Naive B cell (primary cell): ENCODE measurements at regions not wholly inside any gene's neighbourhood (a gene's known extent, or its start where the extent isn't known, plus 50 kb on each side); places are given as distances from the start of the nearest gene placed in this dataset.
"Not testable (repeated sequence)": the region's sequence is repeated elsewhere in the genome, so short reads cannot be mapped to it uniquely, and the experiment has no call there.

ENCODE experiments used
- ATAC-seq, 2 donors: fragments of 150-1000 bp; cut with Tn5 transposase; 2 replicates each; pipeline ENCODE4 v1.10.0; 2021; ENCODE audit warnings: low read depth in 2 of 2, mild to moderate bottlenecking in 2 of 2, moderate library complexity in 2 of 2
- DNase-seq: peaks from one replicate; pipeline ENCODE4 v3.0.0; 2022
- H3K27ac Mint-ChIP-seq, 6 donors: one replicate each; pipeline ENCODE4 v1.8.0; 2020 to 2022; ENCODE audit warnings: mild to moderate bottlenecking in 6 of 6, mixed read lengths in 6 of 6, moderate library complexity in 5 of 6, inconsistent platforms in 2 of 6
- H3K27me3 Mint-ChIP-seq, 3 donors: one replicate each; pipeline ENCODE4 v1.8.0; 2021 to 2022; ENCODE audit warnings: mixed read lengths in 3 of 3, mild to moderate bottlenecking in 1 of 3
- H3K36me3 Mint-ChIP-seq, 2 donors: one replicate each; pipeline ENCODE4 v1.8.0; 2020 to 2022; ENCODE audit warnings: mixed read lengths in 2 of 2, inconsistent platforms in 1 of 2, mild to moderate bottlenecking in 1 of 2
- H3K4me1 Mint-ChIP-seq, 3 donors: one replicate each; pipeline ENCODE4 v1.8.0; 2020 to 2022; ENCODE audit warnings: mixed read lengths in 3 of 3, inconsistent platforms in 1 of 3, mild to moderate bottlenecking in 1 of 3, moderate library complexity in 1 of 3
- H3K4me3 Mint-ChIP-seq, 8 donors: one replicate each; pipeline ENCODE4 v1.8.0; 2020 to 2022; ENCODE audit warnings: mild to moderate bottlenecking in 8 of 8, mixed read lengths in 8 of 8, moderate library complexity in 8 of 8, inconsistent platforms in 2 of 8
- H3K9me3 Mint-ChIP-seq, 7 donors: one replicate each; pipeline ENCODE4 v1.8.0; 2020 to 2022; ENCODE audit warnings: mixed read lengths in 7 of 7, mild to moderate bottlenecking in 5 of 7, inconsistent platforms in 2 of 7, moderate library complexity in 1 of 7

- DNase-seq = no peak
- Mint-ChIP-seq H3K36me3 (no peaks in the 10 kb centered on the region), H3K9me3 (peaks cover 0 to 2% (median 0%) of the 10 kb centered on the region in 7 donors), H3K27ac (no peak overlapping the region), H3K27me3 (peaks cover 9 to 12% (median 11%) of the 10 kb centered on the region in 3 donors), H3K4me1 (no peaks in the 10 kb centered on the region), H3K4me3 (no peak overlapping the region)
- ATAC-seq = no peak
Measured at GRCh38 chr3:137148406-137148805, 190.6 kb downstream of the IL20RB start.

- Mint-ChIP-seq H3K4me1 (no peaks in the 10 kb centered on the region), H3K4me3 (no peak overlapping the region), H3K27me3 (peaks cover 9 to 12% (median 11%) of the 10 kb centered on the region in 3 donors), H3K36me3 (no peaks in the 10 kb centered on the region), H3K27ac (peak overlapping the region in 1 of 6 donors; percentile 16), H3K9me3 (peaks cover 0 to 2% (median 0%) of the 10 kb centered on the region in 7 donors)
- ATAC-seq (no peak), DNase-seq (no peak)
Measured at GRCh38 chr3:137148917-137149316, 191.1 kb downstream of the IL20RB start.

DNA sequence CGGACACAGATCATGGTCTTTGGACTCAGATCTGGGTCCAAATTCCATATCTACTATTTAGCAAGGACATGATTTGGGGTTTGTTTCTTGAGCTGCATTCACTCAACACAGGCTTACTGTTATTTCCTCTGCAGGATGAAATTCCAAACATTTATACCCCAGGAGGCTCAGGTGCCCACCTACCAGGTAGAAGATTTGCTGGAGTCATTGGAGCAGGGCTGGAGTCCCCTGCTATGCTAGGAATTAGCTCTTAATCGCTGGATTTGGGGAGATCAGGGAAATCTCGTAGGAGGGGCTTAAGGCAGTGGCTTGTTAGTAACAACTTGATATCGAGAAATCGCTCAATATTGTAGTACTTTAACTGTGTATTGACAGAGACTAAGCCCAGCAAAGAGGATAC, 193.0 kb downstream of the IL20RB start:
- Mint-ChIP-seq H3K4me3 (no peak overlapping the region), H3K9me3 (peaks cover 0 to 2% (median 0%) of the 10 kb centered on the region in 7 donors), H3K36me3 (no peaks in the 10 kb centered on the region), H3K4me1 (no peaks in the 10 kb centered on the region), H3K27ac (no peak overlapping the region), H3K27me3 (peaks cover 8 to 11% (median 9%) of the 10 kb centered on the region in 3 donors)
- no peak for DNase-seq
- ATAC-seq = no peak

- peaks cover 8 to 17% (median 11%) of the 10 kb centered on the region in 3 donors for H3K27me3 Mint-ChIP-seq
- not testable (repeated sequence) for H3K9me3 Mint-ChIP-seq, ATAC-seq, H3K4me3 Mint-ChIP-seq, H3K27ac Mint-ChIP-seq, H3K36me3 Mint-ChIP-seq, H3K4me1 Mint-ChIP-seq, DNase-seq
Measured at GRCh38 chr3:137153046-137153445, 195.3 kb downstream of the IL20RB start.

- H3K27me3 Mint-ChIP-seq = peaks cover 10 to 34% (median 16%) of the 10 kb centered on the region in 3 donors
- no peaks in the 10 kb centered on the region for H3K4me1 Mint-ChIP-seq
- H3K9me3 Mint-ChIP-seq = peaks cover 0 to 2% (median 0%) of the 10 kb centered on the region in 7 donors
- no peaks in the 10 kb centered on the region for H3K36me3 Mint-ChIP-seq
- peak overlapping the region in 1 of 6 donors; percentile 11 for H3K27ac Mint-ChIP-seq
- H3K4me3 Mint-ChIP-seq = no peak overlapping the region
- ATAC-seq = no peak
- no peak for DNase-seq
Measured at GRCh38 chr3:137163241-137163871, 205.6 kb downstream of the IL20RB start.

- Mint-ChIP-seq H3K4me1 (no peaks in the 10 kb centered on the region), H3K4me3 (no peak overlapping the region), H3K27me3 (peaks cover 10 to 34% (median 16%) of the 10 kb centered on the region in 3 donors), H3K9me3 (no peaks in the 10 kb centered on the region), H3K27ac (no peak overlapping the region), H3K36me3 (no peaks in the 10 kb centered on the region)
- DNase-seq = no peak
- ATAC-seq = no peak
Measured at GRCh38 chr3:137163958-137164357, 206.2 kb downstream of the IL20RB start.

GRCh38 chr3:137165117-137165806, 207.5 kb downstream of the IL20RB start:
- Mint-ChIP-seq H3K4me3 (no peak overlapping the region), H3K36me3 (no peaks in the 10 kb centered on the region), H3K9me3 (peaks cover 0 to 4% (median 3%) of the 10 kb centered on the region in 7 donors), H3K4me1 (no peaks in the 10 kb centered on the region), H3K27ac (no peak overlapping the region), H3K27me3 (peaks cover 3 to 21% (median 10%) of the 10 kb centered on the region in 3 donors)
- DNase-seq (no peak), ATAC-seq (no peak)

- Mint-ChIP-seq H3K4me1 (no peaks in the 10 kb centered on the region), H3K36me3 (no peaks in the 10 kb centered on the region), H3K9me3 (peaks cover 0 to 16% (median 4%) of the 10 kb centered on the region in 7 donors), H3K4me3 (no peak overlapping the region), H3K27me3 (peaks cover 0 to 9% (median 5%) of the 10 kb centered on the region in 3 donors), H3K27ac (no peak overlapping the region)
- DNase-seq = no peak
- ATAC-seq = no peak
Measured at GRCh38 chr3:137171834-137172603, 214.2 kb downstream of the IL20RB start.

DNA sequence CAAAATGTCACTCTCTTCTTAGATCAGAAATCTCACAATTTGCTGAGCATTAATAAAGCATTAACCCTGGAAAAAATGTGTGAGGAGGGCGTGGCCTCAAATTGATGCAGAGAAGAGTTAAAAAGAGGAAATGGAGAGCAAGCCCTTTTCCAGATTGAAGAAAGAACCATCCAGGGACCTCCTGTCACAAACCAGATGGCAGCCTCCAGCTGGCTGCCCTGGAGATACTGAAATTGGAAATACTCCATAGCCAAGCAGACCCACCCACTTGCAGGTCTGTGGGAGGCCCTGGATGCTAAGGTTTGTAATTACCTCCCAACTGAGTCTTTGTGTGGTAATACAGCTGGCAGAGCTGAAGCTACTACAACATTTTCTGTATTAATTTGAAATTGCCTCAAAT, 214.9 kb downstream of the IL20RB start:
- ATAC-seq (no peak), DNase-seq (no peak)
- Mint-ChIP-seq H3K36me3 (no peaks in the 10 kb centered on the region), H3K9me3 (peaks cover 0 to 16% (median 4%) of the 10 kb centered on the region in 7 donors), H3K27ac (peak overlapping the region in 1 of 6 donors; percentile 83), H3K27me3 (peaks cover 0 to 9% (median 5%) of the 10 kb centered on the region in 3 donors), H3K4me3 (no peak overlapping the region), H3K4me1 (no peaks in the 10 kb centered on the region)

DNA sequence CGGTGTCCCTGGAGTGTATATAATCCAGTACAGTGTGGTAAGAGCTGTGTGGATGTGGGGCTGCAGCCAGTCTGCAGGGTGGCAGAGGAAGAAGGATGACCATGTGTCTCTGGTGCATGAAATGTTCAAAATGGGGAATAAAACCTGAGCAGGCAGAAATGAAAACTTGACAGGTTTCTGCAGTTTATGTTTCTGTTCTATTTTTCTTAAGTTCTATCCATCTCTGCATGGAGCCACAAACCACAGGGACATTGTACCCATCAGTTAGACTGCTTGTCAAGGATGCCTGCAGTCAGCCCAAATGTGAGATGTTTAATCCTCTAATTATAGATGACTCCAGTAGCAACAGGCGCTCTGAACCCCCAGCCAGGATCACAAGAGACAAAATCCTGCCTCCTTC, 216.7 kb downstream of the IL20RB start:
- Mint-ChIP-seq H3K4me3 (no peak overlapping the region), H3K36me3 (no peaks in the 10 kb centered on the region), H3K9me3 (peaks cover 0 to 16% (median 4%) of the 10 kb centered on the region in 7 donors), H3K27me3 (peaks cover 0 to 9% (median 5%) of the 10 kb centered on the region in 3 donors), H3K4me1 (no peaks in the 10 kb centered on the region), H3K27ac (peak overlapping the region in 1 of 6 donors; percentile 76)
- no peak for ATAC-seq
- no peak for DNase-seq

- Mint-ChIP-seq H3K27me3 (no peaks in the 10 kb centered on the region), H3K9me3 (peaks cover 0 to 20% (median 3%) of the 10 kb centered on the region in 7 donors), H3K4me3 (no peak overlapping the region), H3K27ac (no peak overlapping the region), H3K36me3 (no peaks in the 10 kb centered on the region), H3K4me1 (no peaks in the 10 kb centered on the region)
- DNase-seq (no peak), ATAC-seq (no peak)
Measured at GRCh38 chr3:137180220-137180619, 222.4 kb downstream of the IL20RB start.

GRCh38 chr3:137191133-137191923, 233.5 kb downstream of the IL20RB start:
- DNase-seq (no peak), ATAC-seq (no peak)
- no peak overlapping the region for H3K27ac Mint-ChIP-seq
- no peaks in the 10 kb centered on the region for H3K36me3 Mint-ChIP-seq
- peaks cover 0 to 11% (median 2%) of the 10 kb centered on the region in 7 donors for H3K9me3 Mint-ChIP-seq
- H3K27me3 Mint-ChIP-seq = peaks cover 0 to 8% (median 0%) of the 10 kb centered on the region in 3 donors
- no peaks in the 10 kb centered on the region for H3K4me1 Mint-ChIP-seq
- no peak overlapping the region for H3K4me3 Mint-ChIP-seq

DNA sequence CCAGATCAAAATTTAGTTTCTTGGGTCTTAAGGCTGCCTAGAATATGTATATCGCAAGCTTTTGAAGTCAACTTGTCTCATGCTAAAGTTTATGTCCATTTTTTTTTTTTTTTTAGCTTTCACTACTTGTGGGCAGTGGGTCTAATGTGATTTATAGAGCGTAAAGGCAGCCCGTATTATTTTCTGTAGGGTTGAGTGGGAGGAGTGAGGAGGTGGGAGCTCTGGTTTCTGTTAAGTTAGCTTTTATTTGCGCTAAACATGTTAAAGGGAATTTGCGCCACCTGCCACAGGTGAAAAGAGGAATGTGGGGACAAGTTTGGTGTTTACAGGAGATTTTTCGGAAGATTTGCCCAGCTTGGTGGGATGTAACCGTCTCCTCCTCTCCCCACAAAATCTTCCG, 234.2 kb downstream of the IL20RB start:
- DNase-seq (no peak), ATAC-seq (no peak)
- Mint-ChIP-seq H3K27ac (no peak overlapping the region), H3K27me3 (peaks cover 0 to 8% (median 0%) of the 10 kb centered on the region in 3 donors), H3K36me3 (no peaks in the 10 kb centered on the region), H3K4me3 (no peak overlapping the region), H3K4me1 (no peaks in the 10 kb centered on the region), H3K9me3 (peaks cover 0 to 11% (median 0%) of the 10 kb centered on the region in 7 donors)
